Mesendoderm (in vitro differentiated cells): ENCODE measurements at regions not wholly inside any gene's neighbourhood (a gene's known extent, or its start where the extent isn't known, plus 50 kb on each side); places are given as distances from the start of the nearest gene placed in this dataset.
"Not testable (repeated sequence)": the region's sequence is repeated elsewhere in the genome, so short reads cannot be mapped to it uniquely, and the experiment has no call there.

ENCODE experiments used
- DNase-seq: peaks from one replicate; pipeline ENCODE4 v3.0.0; 2013
- H2AK5ac ChIP-seq: 2 replicates; pipeline ENCODE4 v1.6.1; 2013; ENCODE audit warnings: low read length, inconsistent platforms
- H2BK120ac ChIP-seq: 2 replicates; pipeline ENCODE4 v1.6.1; 2013; ENCODE audit warnings: low read depth, mild to moderate bottlenecking, low read length, moderate library complexity, mixed read lengths
- H2BK15ac ChIP-seq: replicated peaks from 2 replicates; pipeline ENCODE4 v1.6.1; 2013; ENCODE audit warnings: low read depth, mild to moderate bottlenecking, moderate library complexity
- H2BK5ac ChIP-seq: 2 replicates; pipeline ENCODE4 v1.6.1; 2013; ENCODE audit warnings: low read length, inconsistent platforms
- H3K18ac ChIP-seq: 2 replicates; pipeline ENCODE4 v1.6.1; 2013; ENCODE audit warnings: mild to moderate bottlenecking, low read length, mixed read lengths
- H3K23ac ChIP-seq: one replicate; pipeline ENCODE4 v1.6.1; 2013; ENCODE audit warnings: low read length
- H3K27ac ChIP-seq: 2 replicates; pipeline ENCODE4 v1.5.1; 2013; ENCODE audit warnings: low read depth, mild to moderate bottlenecking, inconsistent platforms, low read length, moderate library complexity
- H3K27me3 ChIP-seq: 2 replicates; pipeline ENCODE4 v1.6.1; 2013; ENCODE audit warnings: low read length, control low read depth, mild to moderate bottlenecking, inconsistent platforms; ENCODE audit not compliant: insufficient read depth, poor library complexity
- H3K36me3 ChIP-seq: 2 replicates; pipeline ENCODE4 v1.6.1; 2013; ENCODE audit warnings: low read length, inconsistent platforms; ENCODE audit not compliant: control insufficient read depth, insufficient read depth
- H3K4ac ChIP-seq: one replicate; pipeline ENCODE4 v1.6.1; 2013; ENCODE audit warnings: low read depth, mild to moderate bottlenecking, low read length, moderate library complexity
- H3K4me1 ChIP-seq: 2 replicates; pipeline ENCODE4 v1.6.1; 2013; ENCODE audit warnings: low read depth, low read length, inconsistent platforms; ENCODE audit not compliant: control insufficient read depth
- H3K4me2 ChIP-seq: 2 replicates; pipeline ENCODE4 v1.6.1; 2013; ENCODE audit warnings: low read length
- H3K4me3 ChIP-seq: 2 replicates; pipeline ENCODE4 v1.5.1; 2013; ENCODE audit warnings: mild to moderate bottlenecking, low read length
- H3K56ac ChIP-seq: one replicate; pipeline ENCODE4 v1.6.1; 2013; ENCODE audit warnings: low read length
- H3K79me1 ChIP-seq: 2 replicates; pipeline ENCODE4 v1.6.1; 2013; ENCODE audit warnings: low read length, inconsistent platforms
- H3K79me2 ChIP-seq: 2 replicates; pipeline ENCODE4 v1.6.1; 2013; ENCODE audit warnings: mild to moderate bottlenecking, low read length; ENCODE audit not compliant: control insufficient read depth, insufficient read depth
- H3K9ac ChIP-seq: 2 replicates; pipeline ENCODE4 v1.6.1; 2013; ENCODE audit warnings: low read length, inconsistent platforms
- H4K5ac ChIP-seq: one replicate; pipeline ENCODE4 v1.6.1; 2013; ENCODE audit warnings: low read length
- H4K8ac ChIP-seq: one replicate; pipeline ENCODE4 v1.6.1; 2013; ENCODE audit warnings: low read depth, mild to moderate bottlenecking, control low read depth, low read length, moderate library complexity
- WGBS: extraction: QIAGEN DNeasy Blood & Tissue Kit; methylation state at CpG from one replicate; pipeline ENCODE4 v1.1.7; 2013; ENCODE audit warnings: low lambda C conversion rate, missing lambda C conversion rate; ENCODE audit not compliant: insufficient coverage; ENCODE audit errors: extremely low coverage; 5-methylcytosine and 5-hydroxymethylcytosine counted together

DNA sequence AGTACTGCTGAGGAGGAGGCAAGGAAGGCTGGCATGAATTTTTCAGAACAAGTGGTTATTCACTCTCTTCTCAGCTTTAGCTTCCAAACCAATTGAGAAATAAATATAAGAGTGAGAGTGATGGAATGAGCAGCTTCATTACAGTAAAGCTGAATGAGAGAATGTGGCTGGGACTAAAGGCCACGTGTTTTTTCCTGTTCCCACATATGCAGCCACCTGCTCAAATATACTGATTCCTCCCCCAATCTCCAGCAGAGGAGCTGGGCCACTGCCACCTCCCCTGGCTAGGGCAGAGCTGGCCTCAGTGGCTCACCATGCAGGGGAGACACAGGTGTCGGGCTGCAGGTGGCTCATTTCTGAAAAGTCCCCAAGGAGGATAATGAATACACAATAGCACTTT is 1505.3 kb upstream of the WWC1 start:
- Histone ChIP-seq H3K56ac (no peak overlapping the region), H3K18ac (no peak overlapping the region), H3K4me2 (no peak overlapping the region), H3K36me3 (no peaks in the 10 kb centered on the region), H4K8ac (no peak overlapping the region), H4K5ac (no peak overlapping the region), H2BK5ac (no peak overlapping the region), H3K4me1 (no peaks in the 10 kb centered on the region), H3K27me3 (no peaks in the 10 kb centered on the region), H3K9ac (no peak overlapping the region), H3K27ac (no peak overlapping the region), H3K79me1 (no peaks in the 10 kb centered on the region), H3K4me3 (no peak overlapping the region), H3K23ac (no peak overlapping the region), H3K79me2 (no peaks in the 10 kb centered on the region), H3K4ac (no peak overlapping the region), H2AK5ac (no peak overlapping the region), H2BK15ac (no peak overlapping the region), H2BK120ac (no peak overlapping the region)
- no peak for DNase-seq
- no CpG with 5 or more reads among the region's 2 CpGs for WGBS

DNA sequence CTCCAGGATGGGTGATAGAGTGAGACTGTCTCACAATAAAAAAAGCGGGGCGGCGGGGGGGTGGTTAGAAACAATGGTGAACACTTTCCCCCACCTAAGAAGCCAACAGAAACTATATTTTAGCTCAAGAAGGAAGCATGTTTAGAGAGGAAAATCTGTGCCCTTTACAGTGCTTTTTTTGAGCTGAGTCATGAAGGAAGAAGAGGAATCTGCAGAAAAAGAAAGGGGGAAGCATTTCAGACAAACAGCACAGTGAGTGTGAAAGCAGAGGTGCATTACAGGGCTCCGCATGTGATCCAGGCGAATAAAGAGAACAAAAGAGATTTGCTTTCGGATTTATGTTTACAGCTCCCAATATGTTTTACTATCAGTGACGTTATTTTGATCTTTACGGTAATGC is 1504.6 kb upstream of the WWC1 start:
- no peak overlapping the region for H4K8ac ChIP-seq
- H3K23ac ChIP-seq: no peak overlapping the region
- peak; percentile 29 for DNase-seq
- H3K4me1 ChIP-seq: no peaks in the 10 kb centered on the region
- H2BK120ac ChIP-seq: no peak overlapping the region
- no peaks in the 10 kb centered on the region for H3K79me1 ChIP-seq
- H2BK15ac ChIP-seq: no peak overlapping the region
- H3K18ac ChIP-seq: peak overlapping the region; percentile 85
- H4K5ac ChIP-seq: no peak overlapping the region
- no peak overlapping the region for H3K56ac ChIP-seq
- H3K27ac ChIP-seq: no peak overlapping the region
- WGBS: no CpG with 5 or more reads among the region's 8 CpGs
- H3K4me2 ChIP-seq: no peak overlapping the region
- no peak overlapping the region for H3K4me3 ChIP-seq
- H2BK5ac ChIP-seq: no peak overlapping the region
- H3K4ac ChIP-seq: peak overlapping the region; percentile 41
- H3K9ac ChIP-seq: no peak overlapping the region
- H3K36me3 ChIP-seq: no peaks in the 10 kb centered on the region
- no peaks in the 10 kb centered on the region for H3K79me2 ChIP-seq
- no peaks in the 10 kb centered on the region for H3K27me3 ChIP-seq
- no peak overlapping the region for H2AK5ac ChIP-seq

DNA sequence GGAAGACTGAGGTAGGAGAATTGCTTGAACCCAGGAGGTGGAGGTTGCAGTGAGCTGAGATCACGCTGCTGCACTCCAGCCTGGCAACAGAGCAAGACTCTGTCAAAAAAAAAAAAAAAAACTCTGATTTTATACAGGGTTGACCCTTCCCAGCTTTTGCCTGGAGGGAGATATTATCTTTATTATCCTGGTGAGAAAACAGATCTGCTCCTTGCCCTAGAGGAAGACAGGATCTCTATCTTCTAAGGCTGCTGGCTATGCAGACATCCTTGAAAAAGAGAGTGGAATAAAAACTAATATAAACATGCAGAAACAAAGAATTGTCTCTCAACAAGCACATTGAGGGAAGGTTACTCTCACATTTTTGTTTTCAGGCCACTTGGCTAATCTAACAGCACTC is 1503.4 kb upstream of the WWC1 start:
- WGBS: no CpG with 5 or more reads among the region's 1 CpG
- H4K5ac ChIP-seq: no peak overlapping the region
- no peak overlapping the region for H3K56ac ChIP-seq
- H3K4ac ChIP-seq: no peak overlapping the region
- no peaks in the 10 kb centered on the region for H3K27me3 ChIP-seq
- no peak overlapping the region for H2AK5ac ChIP-seq
- H3K9ac ChIP-seq: no peak overlapping the region
- no peak overlapping the region for H2BK120ac ChIP-seq
- H3K36me3 ChIP-seq: no peaks in the 10 kb centered on the region
- H3K4me3 ChIP-seq: no peak overlapping the region
- H3K79me2 ChIP-seq: no peaks in the 10 kb centered on the region
- no peak overlapping the region for H2BK15ac ChIP-seq
- no peak overlapping the region for H3K23ac ChIP-seq
- H3K18ac ChIP-seq: no peak overlapping the region
- peak overlapping the region; percentile 44 for H3K27ac ChIP-seq
- no peak overlapping the region for H3K4me2 ChIP-seq
- H2BK5ac ChIP-seq: no peak overlapping the region
- H4K8ac ChIP-seq: no peak overlapping the region
- H3K4me1 ChIP-seq: no peaks in the 10 kb centered on the region
- H3K79me1 ChIP-seq: no peaks in the 10 kb centered on the region
- DNase-seq: peak; percentile 78

DNA sequence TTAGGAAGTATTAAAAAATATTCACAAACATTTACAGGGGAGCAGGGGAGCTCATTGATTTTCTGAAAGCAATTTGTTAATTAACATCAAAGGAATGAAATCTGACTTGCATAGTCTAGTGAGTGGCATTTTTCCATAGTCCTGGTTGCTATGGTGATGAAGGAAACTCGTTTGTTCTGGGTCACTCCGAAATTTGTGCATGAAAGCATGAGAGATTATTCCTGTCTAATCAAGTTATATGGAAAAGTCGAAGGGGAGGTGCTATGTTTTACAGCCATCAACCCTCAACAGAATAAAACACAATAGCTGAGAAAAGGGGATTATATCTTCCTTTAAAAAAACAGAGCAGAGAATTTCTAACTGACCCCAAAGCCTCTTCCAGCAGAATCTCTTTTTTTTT is 1495.7 kb upstream of the WWC1 start:
- Histone ChIP-seq H4K5ac (no peak overlapping the region), H2BK15ac (no peak overlapping the region), H3K4me1 (no peaks in the 10 kb centered on the region), H2BK5ac (no peak overlapping the region), H3K79me1 (no peaks in the 10 kb centered on the region), H4K8ac (no peak overlapping the region), H3K36me3 (no peaks in the 10 kb centered on the region), H3K27ac (no peak overlapping the region), H3K56ac (no peak overlapping the region), H3K4me2 (no peak overlapping the region), H3K4me3 (no peak overlapping the region), H2AK5ac (no peak overlapping the region), H3K18ac (no peak overlapping the region), H3K4ac (no peak overlapping the region), H3K9ac (no peak overlapping the region), H3K79me2 (no peaks in the 10 kb centered on the region), H2BK120ac (no peak overlapping the region), H3K27me3 (no peaks in the 10 kb centered on the region), H3K23ac (no peak overlapping the region)
- no peak for DNase-seq
- WGBS: no CpG with 5 or more reads among the region's 3 CpGs

DNA sequence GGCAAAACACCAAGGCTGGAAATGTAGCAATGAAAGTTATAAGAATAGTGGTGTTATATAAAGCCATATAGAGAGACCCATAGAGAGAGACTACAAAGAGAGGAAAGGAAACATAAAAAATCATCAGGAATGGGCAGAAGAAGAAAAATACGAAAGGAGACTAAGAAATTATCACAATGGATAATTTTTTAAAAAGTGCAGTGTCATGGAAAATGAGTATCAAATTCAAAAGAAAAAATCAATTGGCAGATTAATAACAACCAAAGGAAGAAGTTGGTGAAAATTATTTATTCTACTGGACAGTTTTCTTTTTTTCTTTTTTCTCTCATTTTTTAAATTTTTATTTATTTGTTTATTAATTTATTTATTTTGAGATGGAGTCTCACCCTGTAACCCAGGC is 1488.4 kb upstream of the WWC1 start:
- Histone ChIP-seq H3K4me3 (no peak overlapping the region), H3K18ac (no peak overlapping the region), H3K79me1 (no peaks in the 10 kb centered on the region), H2BK15ac (no peak overlapping the region), H3K4ac (no peak overlapping the region), H2AK5ac (no peak overlapping the region), H3K4me2 (no peak overlapping the region), H4K5ac (no peak overlapping the region), H3K56ac (no peak overlapping the region), H3K4me1 (no peaks in the 10 kb centered on the region), H3K27me3 (no peaks in the 10 kb centered on the region), H2BK5ac (no peak overlapping the region), H4K8ac (no peak overlapping the region), H2BK120ac (no peak overlapping the region), H3K9ac (no peak overlapping the region), H3K27ac (no peak overlapping the region), H3K36me3 (no peaks in the 10 kb centered on the region), H3K23ac (no peak overlapping the region), H3K79me2 (no peaks in the 10 kb centered on the region)
- no CpG with 5 or more reads among the region's 1 CpG for WGBS
- DNase-seq: no peak

DNA sequence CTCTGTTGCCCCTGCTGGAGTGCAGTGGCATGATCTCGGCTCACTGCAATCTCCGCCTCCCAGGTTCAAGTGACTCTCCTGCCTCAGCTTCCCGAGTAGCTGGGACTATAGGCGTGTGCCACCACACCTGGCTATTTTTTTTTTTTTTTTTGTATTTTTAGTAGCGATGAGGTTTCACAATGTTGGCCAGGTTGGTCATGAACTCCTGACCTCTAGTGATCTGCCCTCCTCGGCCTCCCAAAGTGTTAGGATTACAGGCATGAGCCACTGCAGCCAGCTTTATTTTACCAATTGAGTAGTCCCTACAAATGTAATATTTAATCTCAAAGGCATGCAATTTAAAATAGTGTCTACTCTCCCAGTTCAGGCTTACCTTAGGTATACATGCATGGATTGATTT is 1487.2 kb upstream of the WWC1 start:
- H3K9ac ChIP-seq, H3K36me3 ChIP-seq, H4K8ac ChIP-seq, H3K79me1 ChIP-seq, H3K27me3 ChIP-seq, H3K18ac ChIP-seq, DNase-seq, H3K79me2 ChIP-seq, H2AK5ac ChIP-seq, H3K23ac ChIP-seq, H3K27ac ChIP-seq, H4K5ac ChIP-seq, H3K4me1 ChIP-seq, H3K4me2 ChIP-seq, H2BK15ac ChIP-seq, H3K4ac ChIP-seq, H3K4me3 ChIP-seq, H3K56ac ChIP-seq, H2BK5ac ChIP-seq, H2BK120ac ChIP-seq: not testable (repeated sequence)
- no CpG with 5 or more reads among the region's 6 CpGs for WGBS
